Smooth muscle cell (in vitro differentiated cells): ENCODE measurements at regions not wholly inside any gene's neighbourhood (a gene's known extent, or its start where the extent isn't known, plus 50 kb on each side); places are given as distances from the start of the nearest gene placed in this dataset.

Experiments
- DNase-seq: peaks from one replicate; lab custom pipeline; 2025; ENCODE audit not compliant: unreplicated experiment; lab: John Stamatoyannopoulos, UW
- H2AFZ ChIP-seq: fragments of 200-600 bp; sonication (generic); 2 replicates; pipeline ENCODE4 v1.6.0; 2016; ENCODE audit warnings: antibody characterized with exemption, low read depth, mild to moderate bottlenecking
- H3F3A ChIP-seq: fragments of 200-600 bp; sonication (generic); 2 replicates; pipeline ENCODE4 v1.6.0; 2017; ENCODE audit warnings: antibody characterized with exemption, low read depth
- H3K27ac ChIP-seq: fragments of 200-600 bp; sonication (generic); 2 replicates; pipeline ENCODE4 v1.5.1; 2016; ENCODE audit warnings: low read depth, mild to moderate bottlenecking
- H3K27me3 ChIP-seq: fragments of 200-600 bp; sonication (generic); 2 replicates; pipeline ENCODE4 v1.6.1; 2016; ENCODE audit warnings: low read depth, mild to moderate bottlenecking
- H3K36me3 ChIP-seq: fragments of 200-600 bp; sonication (generic); 2 replicates; pipeline ENCODE4 v1.5.1; 2016; ENCODE audit warnings: low read depth
- H3K4me1 ChIP-seq: fragments of 200-600 bp; sonication (generic); 2 replicates; pipeline ENCODE4 v1.5.1; 2016; ENCODE audit warnings: low read depth
- H3K4me2 ChIP-seq: fragments of 200-600 bp; sonication (generic); 2 replicates; pipeline ENCODE4 v1.6.0; 2016; ENCODE audit warnings: mild to moderate bottlenecking
- H3K4me3 ChIP-seq: fragments of 200-600 bp; sonication (generic); 2 replicates; pipeline ENCODE4 v1.5.1; 2016; ENCODE audit warnings: mild to moderate bottlenecking
- H3K79me2 ChIP-seq: fragments of 200-600 bp; sonication (generic); 2 replicates; pipeline ENCODE4 v1.6.0; 2016; ENCODE audit warnings: low read depth, mild to moderate bottlenecking
- H3K9ac ChIP-seq: fragments of 200-600 bp; sonication (generic); 2 replicates; pipeline ENCODE4 v1.6.0; 2016; ENCODE audit warnings: low read depth
- H3K9me3 ChIP-seq: fragments of 200-600 bp; sonication (generic); replicated peaks from 2 replicates; pipeline ENCODE4 v1.5.1; 2016; ENCODE audit warnings: low read depth
- H4K20me1 ChIP-seq: fragments of 200-600 bp; sonication (generic); 2 replicates; pipeline ENCODE4 v1.6.0; 2016; ENCODE audit warnings: low read depth
- WGBS: methylation state at CpG from one replicate; pipeline ENCODE4 v1.1.7; 2016; ENCODE audit warnings: low lambda C conversion rate; 5-methylcytosine and 5-hydroxymethylcytosine counted together
- TF ChIP-seq, protein P1 (sequence below): fragments of 200-600 bp; sonication (generic); IDR thresholded peaks from 2 replicates; pipeline ENCODE4 v1.5.1; 2017; ENCODE audit warnings: borderline replicate concordance, mild to moderate bottlenecking, antibody characterized with exemption; ENCODE audit not compliant: insufficient read depth, poor library complexity, severe bottlenecking

DNA sequence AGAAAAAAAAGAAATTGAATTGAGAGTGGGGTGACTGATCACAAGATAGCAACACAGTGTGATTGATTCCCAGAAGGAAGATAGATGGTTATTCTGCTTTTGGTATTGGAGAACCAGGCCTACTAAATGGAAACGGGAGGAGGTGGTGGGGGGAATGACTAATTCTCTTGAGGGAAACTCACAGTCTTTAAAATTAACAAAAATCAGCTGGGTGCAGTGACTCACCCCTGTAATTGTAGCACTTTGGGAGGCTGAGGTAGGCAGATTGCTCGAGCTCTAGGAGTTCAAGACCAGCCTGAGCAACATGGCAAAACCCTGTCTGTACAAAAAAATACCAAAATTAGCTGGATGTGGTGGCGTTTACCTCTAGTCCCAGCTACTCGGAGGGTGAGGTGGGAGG, 134.6 kb upstream of the PDE4B start:
- H3K27ac ChIP-seq, result no peak overlapping the region
- H3K9me3 ChIP-seq, result no peaks in the 10 kb centered on the region
- no peaks in the 10 kb centered on the region for H3F3A ChIP-seq
- TF ChIP-seq, protein P1, sequence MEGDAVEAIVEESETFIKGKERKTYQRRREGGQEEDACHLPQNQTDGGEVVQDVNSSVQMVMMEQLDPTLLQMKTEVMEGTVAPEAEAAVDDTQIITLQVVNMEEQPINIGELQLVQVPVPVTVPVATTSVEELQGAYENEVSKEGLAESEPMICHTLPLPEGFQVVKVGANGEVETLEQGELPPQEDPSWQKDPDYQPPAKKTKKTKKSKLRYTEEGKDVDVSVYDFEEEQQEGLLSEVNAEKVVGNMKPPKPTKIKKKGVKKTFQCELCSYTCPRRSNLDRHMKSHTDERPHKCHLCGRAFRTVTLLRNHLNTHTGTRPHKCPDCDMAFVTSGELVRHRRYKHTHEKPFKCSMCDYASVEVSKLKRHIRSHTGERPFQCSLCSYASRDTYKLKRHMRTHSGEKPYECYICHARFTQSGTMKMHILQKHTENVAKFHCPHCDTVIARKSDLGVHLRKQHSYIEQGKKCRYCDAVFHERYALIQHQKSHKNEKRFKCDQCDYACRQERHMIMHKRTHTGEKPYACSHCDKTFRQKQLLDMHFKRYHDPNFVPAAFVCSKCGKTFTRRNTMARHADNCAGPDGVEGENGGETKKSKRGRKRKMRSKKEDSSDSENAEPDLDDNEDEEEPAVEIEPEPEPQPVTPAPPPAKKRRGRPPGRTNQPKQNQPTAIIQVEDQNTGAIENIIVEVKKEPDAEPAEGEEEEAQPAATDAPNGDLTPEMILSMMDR, result no peak
- no peak overlapping the region for H2AFZ ChIP-seq
- no peaks in the 10 kb centered on the region for H3K27me3 ChIP-seq
- H3K4me2 ChIP-seq, result no peak overlapping the region
- H3K9ac ChIP-seq, result no peak overlapping the region
- H3K4me3 ChIP-seq, result no peak overlapping the region
- no peak for DNase-seq
- no peaks in the 10 kb centered on the region for H3K36me3 ChIP-seq
- no peaks in the 10 kb centered on the region for H3K4me1 ChIP-seq
- WGBS, result 80% methylated on average over 4 of the region's 4 CpGs
- H4K20me1 ChIP-seq, result no peaks in the 10 kb centered on the region
- no peaks in the 10 kb centered on the region for H3K79me2 ChIP-seq

GRCh38 chr1:65668368-65668767, 124.3 kb upstream of the PDE4B start:
- Histone ChIP-seq H3K9me3 (no peaks in the 10 kb centered on the region), H3K4me3 (no peak overlapping the region), H3K79me2 (no peaks in the 10 kb centered on the region), H3K27ac (no peak overlapping the region), H3K36me3 (no peaks in the 10 kb centered on the region), H3K27me3 (no peaks in the 10 kb centered on the region), H3K4me1 (no peaks in the 10 kb centered on the region), H3K9ac (no peak overlapping the region), H4K20me1 (no peaks in the 10 kb centered on the region), H3K4me2 (no peak overlapping the region), H2AFZ (no peak overlapping the region), H3F3A (no peaks in the 10 kb centered on the region)
- TF ChIP-seq, protein P1, result no peak
- DNase-seq, result no peak

GRCh38 chr1:65670518-65670917, 122.2 kb upstream of the PDE4B start:
- no peak overlapping the region for H3K9ac ChIP-seq
- no peak for DNase-seq
- H4K20me1 ChIP-seq, result no peaks in the 10 kb centered on the region
- H3F3A ChIP-seq, result no peaks in the 10 kb centered on the region
- H3K79me2 ChIP-seq, result no peaks in the 10 kb centered on the region
- WGBS, result 98% methylated on average over 3 of the region's 3 CpGs
- no peaks in the 10 kb centered on the region for H3K27me3 ChIP-seq
- H3K4me3 ChIP-seq, result no peak overlapping the region
- TF ChIP-seq, protein P1, result no peak
- H3K9me3 ChIP-seq, result no peaks in the 10 kb centered on the region
- H3K4me1 ChIP-seq, result no peaks in the 10 kb centered on the region
- no peak overlapping the region for H3K27ac ChIP-seq
- H3K4me2 ChIP-seq, result no peak overlapping the region
- H2AFZ ChIP-seq, result no peak overlapping the region
- H3K36me3 ChIP-seq, result no peaks in the 10 kb centered on the region

DNA sequence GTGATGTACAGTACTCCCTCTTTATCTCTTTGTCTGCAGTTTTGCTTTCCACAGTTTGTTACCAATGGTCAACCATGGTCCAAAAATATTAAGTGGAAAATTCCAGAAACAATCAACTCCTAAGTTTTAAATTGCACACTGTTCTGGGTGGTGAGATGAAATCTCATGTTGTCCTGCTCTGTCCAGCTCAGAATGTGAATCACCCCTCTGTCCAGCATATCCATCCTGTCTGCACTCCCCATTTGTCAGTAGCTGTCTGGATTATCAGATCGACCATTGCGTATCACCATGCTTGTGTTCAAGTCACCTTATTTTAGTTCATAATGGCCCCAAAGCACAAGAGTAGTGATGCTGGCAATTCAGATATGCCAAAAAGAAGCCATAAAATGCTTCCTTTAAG, 118.2 kb upstream of the PDE4B start:
- no peaks in the 10 kb centered on the region for H4K20me1 ChIP-seq
- no peak overlapping the region for H3K9ac ChIP-seq
- TF ChIP-seq, protein P1, result no peak
- WGBS, result 93% methylated on average over 2 of the region's 2 CpGs
- H3K9me3 ChIP-seq, result no peaks in the 10 kb centered on the region
- H3K79me2 ChIP-seq, result no peaks in the 10 kb centered on the region
- no peaks in the 10 kb centered on the region for H3K36me3 ChIP-seq
- no peaks in the 10 kb centered on the region for H3K4me1 ChIP-seq
- H3K27me3 ChIP-seq, result no peaks in the 10 kb centered on the region
- H3K4me2 ChIP-seq, result no peak overlapping the region
- H3K4me3 ChIP-seq, result no peak overlapping the region
- H3F3A ChIP-seq, result no peaks in the 10 kb centered on the region
- no peak overlapping the region for H3K27ac ChIP-seq
- DNase-seq, result no peak
- H2AFZ ChIP-seq, result no peak overlapping the region
